ENCODE measurements at regions not wholly inside any gene's neighbourhood (a gene's known extent, or its start where the extent isn't known, plus 50 kb on each side); places are given as distances from the start of the nearest gene placed in this dataset.

DNA sequence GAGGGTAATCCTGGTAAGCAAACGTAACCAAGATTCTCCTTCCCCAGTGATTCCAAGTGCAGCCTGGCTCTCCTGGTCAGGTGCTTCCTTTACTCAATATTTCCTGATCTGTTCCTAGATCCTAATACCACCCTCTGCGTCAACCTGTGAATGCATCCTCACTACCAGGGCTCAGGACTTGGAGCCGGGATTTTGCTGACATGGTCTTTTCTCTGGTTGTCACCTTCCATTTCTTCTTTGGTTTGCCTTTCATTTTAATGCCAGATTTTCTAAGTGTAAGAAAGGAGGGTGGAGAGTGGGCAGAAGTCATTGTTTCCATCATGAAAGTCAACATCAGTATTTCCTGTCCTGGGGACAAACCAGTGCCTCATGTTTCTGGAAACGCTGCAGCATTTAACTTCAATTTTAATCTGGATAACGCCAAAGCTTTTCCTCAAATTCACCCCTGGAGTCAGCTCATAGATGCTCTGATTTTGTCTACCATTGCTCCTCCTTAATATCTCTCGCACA is 210.4 kb upstream of the ZNF32 start:
- no peaks in the 10 kb centered on the region for H3K36me3 ChIP-seq (ENCODE audit: control insufficient read depth in 1 of 2, insufficient read depth in 2 of 2, low read length in 2 of 2)
- H3K27ac ChIP-seq (ENCODE audit: low read depth, low read length) = no peak overlapping the region
- H3K4me3 ChIP-seq (ENCODE audit: low read depth in 1 of 2, low read length in 2 of 2) = no peak overlapping the region
- no peaks in the 10 kb centered on the region for H3K27me3 ChIP-seq (ENCODE audit: control insufficient read depth in 1 of 2, insufficient read depth in 2 of 2, low read length in 2 of 2)
- H3K9ac ChIP-seq (ENCODE audit: low read depth in 1 of 2, low read length in 2 of 2) = no peak overlapping the region
- no peaks in the 10 kb centered on the region for H3K9me3 ChIP-seq (ENCODE audit: control insufficient read depth in 1 of 2, low read length in 2 of 2)
- H3K4me1 ChIP-seq (ENCODE audit: control insufficient read depth in 1 of 2, insufficient read depth in 2 of 2, low read length in 2 of 2) = peaks cover 13 to 17% of the 10 kb centered on the region in 2 donors

DNA sequence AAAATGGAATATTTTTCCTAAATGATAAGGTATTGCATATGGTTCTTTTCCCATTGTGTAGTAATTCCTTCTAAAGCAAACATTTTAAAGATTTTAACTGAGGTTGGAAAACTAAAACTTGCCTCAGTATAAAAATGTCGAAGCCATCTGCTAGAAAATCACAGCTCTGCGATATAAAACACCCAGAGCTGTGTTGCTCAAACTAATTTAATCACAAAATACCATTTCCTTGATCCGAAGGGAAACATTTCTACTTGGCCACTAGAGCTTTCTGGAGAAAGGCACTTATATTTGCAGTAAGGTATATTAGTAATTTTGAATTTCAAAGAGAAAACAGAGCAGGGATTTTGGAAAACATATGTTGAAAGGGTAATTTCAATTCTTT is 209.2 kb upstream of the ZNF32 start:
- Histone ChIP-seq H3K9me3 (ENCODE audit: control insufficient read depth in 1 of 2, low read length in 2 of 2) (no peaks in the 10 kb centered on the region), H3K4me3 (ENCODE audit: low read depth in 1 of 2, low read length in 2 of 2) (no peak overlapping the region), H3K4me1 (ENCODE audit: control insufficient read depth in 1 of 2, insufficient read depth in 2 of 2, low read length in 2 of 2) (peaks cover 1 to 7% of the 10 kb centered on the region in 2 donors), H3K9ac (ENCODE audit: low read depth in 1 of 2, low read length in 2 of 2) (no peak overlapping the region), H3K36me3 (ENCODE audit: control insufficient read depth in 1 of 2, insufficient read depth in 2 of 2, low read length in 2 of 2) (no peaks in the 10 kb centered on the region), H3K27ac (ENCODE audit: low read depth, low read length) (no peak overlapping the region), H3K27me3 (ENCODE audit: control insufficient read depth in 1 of 2, insufficient read depth in 2 of 2, low read length in 2 of 2) (no peaks in the 10 kb centered on the region)

DNA sequence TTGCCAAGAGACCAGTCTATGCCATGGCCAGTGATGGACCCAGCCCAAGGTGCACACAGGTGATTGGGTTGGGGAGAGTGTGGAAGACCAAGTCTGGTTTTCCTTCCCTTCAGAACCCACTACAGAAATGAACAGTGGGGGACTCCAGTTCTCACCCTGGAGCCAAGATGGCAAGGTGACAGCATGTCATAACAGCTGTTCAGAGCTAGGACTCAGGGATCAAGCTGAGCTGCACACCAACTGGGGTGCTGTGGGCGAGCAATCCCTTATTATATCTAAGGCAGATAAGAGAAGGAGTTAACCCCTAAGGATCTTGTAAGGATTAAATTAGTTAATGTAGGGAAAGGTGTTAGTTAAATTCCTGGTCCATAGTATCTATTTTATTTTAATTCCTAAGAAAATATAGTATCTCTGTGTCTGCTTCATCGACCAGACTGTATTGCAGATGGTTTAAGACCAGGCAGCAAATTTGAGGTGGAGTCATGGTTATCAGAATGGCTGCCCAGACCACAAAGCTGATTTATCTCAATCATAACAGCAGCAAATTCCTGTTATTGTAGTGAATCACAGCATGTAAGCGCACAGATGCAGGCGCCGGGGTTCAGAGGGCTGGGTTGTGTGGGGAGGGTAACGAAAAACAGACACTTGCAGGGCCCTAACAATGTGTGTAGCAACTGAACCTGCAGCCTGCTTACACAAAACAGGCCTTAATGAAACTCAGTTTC is 208.7 kb upstream of the ZNF32 start:
- no peak overlapping the region for H3K27ac ChIP-seq (ENCODE audit: low read depth, low read length)
- H3K4me1 ChIP-seq (ENCODE audit: control insufficient read depth in 1 of 2, insufficient read depth in 2 of 2, low read length in 2 of 2) = peaks cover 0 to 2% of the 10 kb centered on the region in 2 donors
- no peaks in the 10 kb centered on the region for H3K9me3 ChIP-seq (ENCODE audit: control insufficient read depth in 1 of 2, low read length in 2 of 2)
- H3K4me3 ChIP-seq (ENCODE audit: low read depth in 1 of 2, low read length in 2 of 2) = no peak overlapping the region
- no peaks in the 10 kb centered on the region for H3K27me3 ChIP-seq (ENCODE audit: control insufficient read depth in 1 of 2, insufficient read depth in 2 of 2, low read length in 2 of 2)
- no peaks in the 10 kb centered on the region for H3K36me3 ChIP-seq (ENCODE audit: control insufficient read depth in 1 of 2, insufficient read depth in 2 of 2, low read length in 2 of 2)
- no peak overlapping the region for H3K9ac ChIP-seq (ENCODE audit: low read depth in 1 of 2, low read length in 2 of 2)

DNA sequence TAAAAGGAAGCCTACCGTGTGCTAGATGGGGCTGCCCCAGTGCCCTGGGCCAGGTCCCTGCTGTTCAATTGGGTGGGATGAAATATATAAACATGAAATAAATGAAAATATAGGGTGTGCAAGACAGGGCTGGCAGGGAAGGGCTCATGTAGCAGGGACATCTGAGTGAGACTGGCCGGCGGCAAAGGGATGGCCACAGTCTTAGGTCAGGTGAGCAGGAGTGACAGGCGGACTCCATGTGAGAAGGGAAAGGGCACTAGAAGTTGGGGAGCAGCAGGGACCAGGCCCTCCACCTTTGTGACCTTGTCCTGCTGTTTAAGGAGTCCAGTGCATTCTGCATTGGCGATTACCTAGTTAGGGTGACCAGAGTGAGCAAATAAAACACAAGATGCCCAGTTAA is 207.6 kb upstream of the ZNF32 start:
- Histone ChIP-seq H3K27ac (ENCODE audit: low read depth, low read length) (no peak overlapping the region), H3K4me3 (ENCODE audit: low read depth in 1 of 2, low read length in 2 of 2) (no peak overlapping the region), H3K9me3 (ENCODE audit: control insufficient read depth in 1 of 2, low read length in 2 of 2) (no peaks in the 10 kb centered on the region), H3K9ac (ENCODE audit: low read depth in 1 of 2, low read length in 2 of 2) (no peak overlapping the region), H3K27me3 (ENCODE audit: control insufficient read depth in 1 of 2, insufficient read depth in 2 of 2, low read length in 2 of 2) (no peaks in the 10 kb centered on the region), H3K36me3 (ENCODE audit: control insufficient read depth in 1 of 2, insufficient read depth in 2 of 2, low read length in 2 of 2) (no peaks in the 10 kb centered on the region), H3K4me1 (ENCODE audit: control insufficient read depth in 1 of 2, insufficient read depth in 2 of 2, low read length in 2 of 2) (no peaks in the 10 kb centered on the region)

DNA sequence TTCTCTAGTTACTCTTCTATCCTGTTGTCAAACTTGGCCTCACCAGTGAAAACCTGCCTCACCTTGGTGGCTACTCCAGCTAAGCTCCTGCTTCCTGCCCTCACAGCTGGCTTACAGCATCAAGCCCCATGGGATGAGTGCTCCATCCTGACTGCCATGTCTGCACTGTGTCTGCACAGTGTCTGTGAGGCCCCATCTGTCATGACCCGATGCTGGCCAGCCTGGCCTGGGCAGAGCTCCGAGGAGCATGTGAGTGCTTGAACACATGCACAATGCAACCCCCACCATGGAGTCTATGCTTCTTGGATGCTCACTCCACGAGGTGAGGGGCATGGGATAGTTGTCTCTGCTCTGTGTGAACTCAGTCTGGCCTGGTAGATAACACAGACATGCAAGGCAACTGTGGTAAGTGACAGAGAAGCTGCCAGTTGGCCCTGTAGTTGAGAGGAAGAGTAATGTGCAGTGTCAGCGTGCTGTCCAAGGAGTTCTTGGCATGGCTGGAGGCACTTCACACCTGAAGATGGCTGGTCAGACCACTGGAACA is 207.1 kb upstream of the ZNF32 start:
- H3K4me3 ChIP-seq (ENCODE audit: low read depth in 1 of 2, low read length in 2 of 2) = no peak overlapping the region
- H3K27ac ChIP-seq (ENCODE audit: low read depth, low read length) = no peak overlapping the region
- no peaks in the 10 kb centered on the region for H3K36me3 ChIP-seq (ENCODE audit: control insufficient read depth in 1 of 2, insufficient read depth in 2 of 2, low read length in 2 of 2)
- no peaks in the 10 kb centered on the region for H3K9me3 ChIP-seq (ENCODE audit: control insufficient read depth in 1 of 2, low read length in 2 of 2)
- H3K27me3 ChIP-seq (ENCODE audit: control insufficient read depth in 1 of 2, insufficient read depth in 2 of 2, low read length in 2 of 2) = no peaks in the 10 kb centered on the region
- H3K9ac ChIP-seq (ENCODE audit: low read depth in 1 of 2, low read length in 2 of 2) = no peak overlapping the region
- no peaks in the 10 kb centered on the region for H3K4me1 ChIP-seq (ENCODE audit: control insufficient read depth in 1 of 2, insufficient read depth in 2 of 2, low read length in 2 of 2)

DNA sequence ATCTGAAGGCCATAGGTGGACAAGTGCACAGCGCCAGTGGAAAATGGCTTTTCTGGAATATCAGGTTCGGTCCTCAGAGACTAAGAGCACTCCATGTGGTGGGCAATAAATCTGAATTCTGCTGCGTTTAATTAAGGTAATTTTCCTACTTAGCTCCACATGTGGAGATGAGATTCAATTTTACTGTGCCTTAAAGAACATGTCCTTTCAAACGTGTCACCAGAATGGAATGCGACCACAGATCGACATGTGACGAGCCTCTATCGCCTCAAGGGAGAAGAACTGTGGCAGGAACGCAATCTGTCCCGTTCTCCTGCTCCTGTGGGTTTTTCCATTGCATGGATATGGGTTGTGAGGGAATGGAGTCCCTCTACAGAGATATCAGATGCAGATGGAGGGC is 205.3 kb upstream of the ZNF32 start:
- Histone ChIP-seq H3K4me3 (ENCODE audit: low read depth in 1 of 2, low read length in 2 of 2) (no peak overlapping the region), H3K9ac (ENCODE audit: low read depth in 1 of 2, low read length in 2 of 2) (no peak overlapping the region), H3K9me3 (ENCODE audit: control insufficient read depth in 1 of 2, low read length in 2 of 2) (no peaks in the 10 kb centered on the region), H3K36me3 (ENCODE audit: control insufficient read depth in 1 of 2, insufficient read depth in 2 of 2, low read length in 2 of 2) (no peaks in the 10 kb centered on the region), H3K27ac (ENCODE audit: low read depth, low read length) (no peak overlapping the region), H3K27me3 (ENCODE audit: control insufficient read depth in 1 of 2, insufficient read depth in 2 of 2, low read length in 2 of 2) (no peaks in the 10 kb centered on the region), H3K4me1 (ENCODE audit: control insufficient read depth in 1 of 2, insufficient read depth in 2 of 2, low read length in 2 of 2) (no peaks in the 10 kb centered on the region)

DNA sequence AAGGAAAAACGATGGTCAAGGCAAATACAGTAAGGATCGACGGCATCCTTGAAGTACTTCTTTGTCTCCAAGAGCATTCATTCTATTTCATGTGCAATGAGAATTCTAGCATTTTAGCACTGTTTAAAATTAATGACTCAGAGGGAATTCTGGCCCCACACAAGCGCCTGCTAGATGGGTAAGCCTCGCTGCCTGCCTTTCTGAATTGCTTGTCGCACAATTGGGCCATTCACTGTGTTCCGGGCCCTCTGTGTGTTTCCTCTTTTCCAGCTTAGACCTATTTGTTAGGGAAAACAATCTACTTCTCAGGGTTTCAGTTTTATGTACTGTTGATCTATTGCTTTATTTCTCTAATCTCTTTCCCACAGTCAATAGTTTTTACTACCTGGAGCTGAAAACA is 204.7 kb upstream of the ZNF32 start:
- no peaks in the 10 kb centered on the region for H3K4me1 ChIP-seq (ENCODE audit: control insufficient read depth in 1 of 2, insufficient read depth in 2 of 2, low read length in 2 of 2)
- H3K9ac ChIP-seq (ENCODE audit: low read depth in 1 of 2, low read length in 2 of 2) = no peak overlapping the region
- no peak overlapping the region for H3K4me3 ChIP-seq (ENCODE audit: low read depth in 1 of 2, low read length in 2 of 2)
- no peaks in the 10 kb centered on the region for H3K27me3 ChIP-seq (ENCODE audit: control insufficient read depth in 1 of 2, insufficient read depth in 2 of 2, low read length in 2 of 2)
- H3K36me3 ChIP-seq (ENCODE audit: control insufficient read depth in 1 of 2, insufficient read depth in 2 of 2, low read length in 2 of 2) = no peaks in the 10 kb centered on the region
- no peaks in the 10 kb centered on the region for H3K9me3 ChIP-seq (ENCODE audit: control insufficient read depth in 1 of 2, low read length in 2 of 2)
- no peak overlapping the region for H3K27ac ChIP-seq (ENCODE audit: low read depth, low read length)

DNA sequence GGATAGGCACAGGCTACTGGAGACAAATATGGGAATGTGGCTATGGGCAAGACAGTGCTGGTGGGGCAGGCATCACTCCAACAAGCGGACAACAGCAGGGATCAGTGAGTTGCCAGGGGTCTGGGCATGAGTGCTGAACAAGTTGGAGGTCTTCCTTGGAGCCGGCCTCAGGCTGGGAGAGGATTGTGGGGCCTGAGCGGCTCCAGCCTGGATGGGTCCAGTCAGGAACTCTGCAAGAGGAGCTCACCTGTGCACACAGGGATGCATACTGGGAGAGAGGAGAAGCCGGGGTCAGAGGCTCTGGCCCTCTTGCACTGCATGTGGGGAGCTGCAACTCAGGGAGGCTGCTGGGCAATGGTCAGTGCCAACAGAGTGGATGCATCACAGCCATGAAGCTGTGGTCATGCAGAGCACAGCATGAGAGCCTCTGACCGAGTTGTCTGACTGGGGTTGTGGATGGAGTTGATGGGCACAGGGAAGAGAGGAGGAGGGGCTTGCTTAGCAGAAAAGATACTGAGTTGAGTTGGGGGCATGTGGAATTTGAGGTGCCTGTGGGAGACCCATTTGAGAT is 204.0 kb upstream of the ZNF32 start:
- H3K36me3 ChIP-seq (ENCODE audit: control insufficient read depth in 1 of 2, insufficient read depth in 2 of 2, low read length in 2 of 2) = no peaks in the 10 kb centered on the region
- no peak overlapping the region for H3K27ac ChIP-seq (ENCODE audit: low read depth, low read length)
- no peaks in the 10 kb centered on the region for H3K27me3 ChIP-seq (ENCODE audit: control insufficient read depth in 1 of 2, insufficient read depth in 2 of 2, low read length in 2 of 2)

DNA sequence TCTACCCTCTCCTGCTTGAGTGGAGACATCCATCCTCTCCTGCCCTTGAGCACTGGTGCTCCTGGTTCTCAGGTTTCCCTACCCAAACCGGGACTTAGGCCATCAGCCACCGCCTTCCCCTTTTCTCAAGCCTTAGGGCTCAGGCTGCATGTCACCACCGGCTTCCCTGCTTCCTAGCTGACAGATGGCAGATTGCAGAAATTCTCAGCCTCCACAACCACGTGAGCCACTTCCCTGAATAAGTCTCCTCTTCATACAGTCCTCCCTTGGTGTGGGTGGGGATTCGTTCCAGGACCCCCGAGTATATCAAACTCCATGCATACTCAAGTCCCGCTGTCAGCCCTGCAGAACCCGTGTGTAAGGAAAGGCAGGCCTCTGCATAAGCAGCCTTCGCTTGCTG is 203.5 kb upstream of the ZNF32 start:
- Histone ChIP-seq H3K9ac (ENCODE audit: low read depth in 1 of 2, low read length in 2 of 2) (no peak overlapping the region), H3K4me1 (ENCODE audit: control insufficient read depth in 1 of 2, insufficient read depth in 2 of 2, low read length in 2 of 2) (no peaks in the 10 kb centered on the region), H3K27me3 (ENCODE audit: control insufficient read depth in 1 of 2, insufficient read depth in 2 of 2, low read length in 2 of 2) (no peaks in the 10 kb centered on the region), H3K27ac (ENCODE audit: low read depth, low read length) (no peak overlapping the region), H3K36me3 (ENCODE audit: control insufficient read depth in 1 of 2, insufficient read depth in 2 of 2, low read length in 2 of 2) (no peaks in the 10 kb centered on the region), H3K9me3 (ENCODE audit: control insufficient read depth in 1 of 2, low read length in 2 of 2) (no peaks in the 10 kb centered on the region), H3K4me3 (ENCODE audit: low read depth in 1 of 2, low read length in 2 of 2) (no peak overlapping the region)

More for the DNA sequence above, 204.0 kb upstream of the ZNF32 start:
- no peak overlapping the region for H3K4me3 ChIP-seq (ENCODE audit: low read depth in 1 of 2, low read length in 2 of 2)
- H3K9ac ChIP-seq (ENCODE audit: low read depth in 1 of 2, low read length in 2 of 2) = no peak overlapping the region
- H3K4me1 ChIP-seq (ENCODE audit: control insufficient read depth in 1 of 2, insufficient read depth in 2 of 2, low read length in 2 of 2) = no peaks in the 10 kb centered on the region
- H3K9me3 ChIP-seq (ENCODE audit: control insufficient read depth in 1 of 2, low read length in 2 of 2) = no peaks in the 10 kb centered on the region

DNA sequence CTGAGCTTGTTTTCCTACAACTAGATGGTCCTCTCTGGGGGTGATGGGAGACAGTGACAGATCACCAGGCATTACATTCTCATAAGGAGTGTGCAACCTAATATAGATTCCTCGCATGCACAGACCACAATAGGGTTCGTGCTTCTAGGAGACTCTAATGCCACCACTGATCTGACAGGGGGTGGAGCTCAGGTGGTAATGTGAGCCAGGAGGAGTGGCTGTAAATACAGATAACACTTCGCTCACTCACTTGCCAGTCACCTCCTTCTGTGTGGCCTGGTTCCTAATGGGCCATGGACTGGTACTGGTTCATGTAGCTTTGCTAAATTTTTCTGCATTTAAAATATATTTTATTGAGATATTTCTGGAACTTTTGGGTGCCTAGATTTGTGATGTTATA is 202.3 kb upstream of the ZNF32 start:
- Histone ChIP-seq H3K27me3 (ENCODE audit: control insufficient read depth in 1 of 2, insufficient read depth in 2 of 2, low read length in 2 of 2) (no peaks in the 10 kb centered on the region), H3K36me3 (ENCODE audit: control insufficient read depth in 1 of 2, insufficient read depth in 2 of 2, low read length in 2 of 2) (no peaks in the 10 kb centered on the region), H3K9ac (ENCODE audit: low read depth in 1 of 2, low read length in 2 of 2) (no peak overlapping the region), H3K4me3 (ENCODE audit: low read depth in 1 of 2, low read length in 2 of 2) (no peak overlapping the region), H3K4me1 (ENCODE audit: control insufficient read depth in 1 of 2, insufficient read depth in 2 of 2, low read length in 2 of 2) (peaks cover 0 to 6% of the 10 kb centered on the region in 2 donors), H3K9me3 (ENCODE audit: control insufficient read depth in 1 of 2, low read length in 2 of 2) (no peaks in the 10 kb centered on the region), H3K27ac (ENCODE audit: low read depth, low read length) (no peak overlapping the region)
